Stimulated activated memory B cell treated with anti-CD40 and anti-IgM and Interleukin-4, amounts not matched to agents 10 μg/mL and 1 μg/mL and 100 μg/mL, for 72 hours (primary cell): ENCODE measurements at regions not wholly inside any gene's neighbourhood (a gene's known extent, or its start where the extent isn't known, plus 50 kb on each side); places are given as distances from the start of the nearest gene placed in this dataset.

Experiments used
- ATAC-seq: fragments of 150-1000 bp; cut with Tn5 transposase; 2 replicates; pipeline ENCODE4 v1.10.0; 2021
- H3K27ac Mint-ChIP-seq: one replicate; pipeline ENCODE4 v1.8.0; 2022; ENCODE audit warnings: mild to moderate bottlenecking, mixed read lengths
- H3K27me3 Mint-ChIP-seq: one replicate; pipeline ENCODE4 v1.8.0; 2022; ENCODE audit warnings: mixed read lengths
- H3K36me3 Mint-ChIP-seq: one replicate; pipeline ENCODE4 v1.8.0; 2022; ENCODE audit warnings: mixed read lengths
- H3K4me1 Mint-ChIP-seq: one replicate; pipeline ENCODE4 v1.8.0; 2022; ENCODE audit warnings: mixed read lengths
- H3K4me3 Mint-ChIP-seq: one replicate; pipeline ENCODE4 v1.8.0; 2022; ENCODE audit warnings: mild to moderate bottlenecking, moderate library complexity, mixed read lengths
- H3K9me3 Mint-ChIP-seq: one replicate; pipeline ENCODE4 v1.8.0; 2022; ENCODE audit warnings: mixed read lengths

DNA sequence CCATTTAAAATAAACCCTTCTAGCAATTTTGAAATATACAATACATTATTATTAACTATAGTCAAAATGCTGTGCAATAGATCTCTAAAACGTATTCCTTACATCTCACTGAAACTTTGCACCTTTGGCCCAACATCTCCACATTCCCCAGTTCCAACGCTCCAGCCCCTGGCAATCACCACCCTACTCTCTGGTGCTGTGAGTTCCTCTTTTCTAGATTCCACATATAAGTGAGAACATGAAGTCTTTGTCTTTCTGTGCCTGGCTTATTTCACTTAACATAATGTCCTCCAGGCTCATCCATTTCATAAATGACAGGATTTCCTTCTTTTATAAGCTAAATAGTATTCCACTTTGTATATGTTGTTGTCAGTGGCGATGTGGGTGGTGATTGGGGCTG lies 194.7 kb upstream of the RTL1 start:
- H3K27me3 Mint-ChIP-seq: peaks cover under 1% of the 10 kb centered on the region
- no peaks in the 10 kb centered on the region for H3K36me3 Mint-ChIP-seq
- peaks cover 2% of the 10 kb centered on the region for H3K9me3 Mint-ChIP-seq
- no peak for ATAC-seq
- no peak overlapping the region for H3K27ac Mint-ChIP-seq
- no peak overlapping the region for H3K4me3 Mint-ChIP-seq
- H3K4me1 Mint-ChIP-seq: no peaks in the 10 kb centered on the region

DNA sequence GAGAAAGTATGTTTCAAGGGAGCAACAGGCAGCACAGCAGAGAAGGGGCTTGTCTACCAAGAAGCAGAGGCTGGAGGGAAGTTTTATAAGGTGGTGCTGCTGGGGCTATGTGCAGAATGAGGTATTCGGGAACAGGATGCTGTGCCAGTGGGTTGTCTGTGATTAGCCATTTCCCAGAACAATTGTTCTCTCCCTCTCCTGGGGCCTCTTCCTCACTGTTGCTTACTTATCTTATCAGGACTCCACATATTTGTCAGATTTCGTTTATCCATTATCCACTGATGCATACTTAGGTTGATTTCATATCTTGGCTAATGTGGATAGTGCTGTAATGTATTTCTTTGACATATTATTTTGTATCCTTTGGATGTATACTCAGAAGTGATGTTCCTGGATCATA lies 195.1 kb upstream of the RTL1 start:
- Mint-ChIP-seq H3K4me1 (no peaks in the 10 kb centered on the region), H3K36me3 (no peaks in the 10 kb centered on the region), H3K27me3 (peaks cover 5% of the 10 kb centered on the region), H3K9me3 (peaks cover 2% of the 10 kb centered on the region), H3K4me3 (no peak overlapping the region), H3K27ac (no peak overlapping the region)
- no peak for ATAC-seq

DNA sequence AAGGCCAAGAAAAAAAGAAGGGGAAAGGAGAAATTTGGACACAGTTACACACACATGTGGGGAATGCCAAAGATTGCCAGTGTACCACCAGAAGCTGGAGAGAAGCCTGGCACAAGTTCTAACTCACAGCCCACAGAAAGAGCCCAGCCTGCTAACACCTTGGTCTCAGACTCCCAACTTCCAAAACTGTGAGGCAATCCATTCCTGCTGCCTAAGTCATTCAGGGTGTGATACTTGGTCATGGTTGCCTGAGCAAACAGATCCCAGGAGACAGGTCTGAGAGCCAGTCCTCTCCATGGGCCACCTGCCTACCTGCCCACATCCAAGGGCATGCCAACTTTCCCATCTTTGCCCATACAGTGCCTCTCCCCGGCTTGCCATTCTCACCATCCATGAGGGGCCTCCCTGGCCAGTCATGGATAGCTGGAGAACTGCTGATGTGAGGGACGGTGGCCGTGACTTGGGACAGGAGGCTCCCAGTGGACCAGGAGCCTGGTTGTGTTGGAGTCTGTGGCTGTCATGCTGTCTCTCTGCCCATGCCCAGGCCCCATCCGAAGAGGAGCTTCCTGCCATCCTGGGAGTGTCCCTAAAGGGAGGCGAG lies 198.0 kb upstream of the RTL1 start:
- no peak overlapping the region for H3K4me3 Mint-ChIP-seq
- no peak overlapping the region for H3K27ac Mint-ChIP-seq
- no peaks in the 10 kb centered on the region for H3K4me1 Mint-ChIP-seq
- peaks cover 9% of the 10 kb centered on the region for H3K27me3 Mint-ChIP-seq
- ATAC-seq: no peak
- H3K9me3 Mint-ChIP-seq: peaks cover 7% of the 10 kb centered on the region
- no peaks in the 10 kb centered on the region for H3K36me3 Mint-ChIP-seq

DNA sequence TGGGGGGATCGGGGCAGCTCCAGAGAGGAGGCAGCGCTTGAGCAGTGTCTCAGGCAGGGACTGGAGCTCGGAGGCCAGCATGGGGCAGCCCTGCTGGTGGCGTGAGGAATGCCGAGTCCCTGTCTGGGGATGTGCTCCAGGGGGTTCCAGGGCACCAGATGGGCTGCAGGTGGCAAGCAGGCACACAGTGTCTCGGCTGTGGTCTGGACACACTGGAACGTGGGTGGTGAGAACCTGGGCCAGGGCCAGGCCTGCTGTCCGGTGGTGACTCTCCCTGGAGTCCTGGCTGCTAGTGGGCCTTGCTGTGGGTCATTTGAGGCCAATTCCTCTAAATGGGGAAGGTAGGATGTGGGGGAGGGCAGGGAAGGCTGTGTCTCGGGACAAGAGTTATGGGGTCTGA lies 199.4 kb upstream of the RTL1 start:
- H3K9me3 Mint-ChIP-seq: peaks cover 11% of the 10 kb centered on the region
- H3K4me3 Mint-ChIP-seq: no peak overlapping the region
- ATAC-seq: no peak
- no peaks in the 10 kb centered on the region for H3K36me3 Mint-ChIP-seq
- H3K4me1 Mint-ChIP-seq: no peaks in the 10 kb centered on the region
- H3K27ac Mint-ChIP-seq: no peak overlapping the region
- H3K27me3 Mint-ChIP-seq: peaks cover 9% of the 10 kb centered on the region

DNA sequence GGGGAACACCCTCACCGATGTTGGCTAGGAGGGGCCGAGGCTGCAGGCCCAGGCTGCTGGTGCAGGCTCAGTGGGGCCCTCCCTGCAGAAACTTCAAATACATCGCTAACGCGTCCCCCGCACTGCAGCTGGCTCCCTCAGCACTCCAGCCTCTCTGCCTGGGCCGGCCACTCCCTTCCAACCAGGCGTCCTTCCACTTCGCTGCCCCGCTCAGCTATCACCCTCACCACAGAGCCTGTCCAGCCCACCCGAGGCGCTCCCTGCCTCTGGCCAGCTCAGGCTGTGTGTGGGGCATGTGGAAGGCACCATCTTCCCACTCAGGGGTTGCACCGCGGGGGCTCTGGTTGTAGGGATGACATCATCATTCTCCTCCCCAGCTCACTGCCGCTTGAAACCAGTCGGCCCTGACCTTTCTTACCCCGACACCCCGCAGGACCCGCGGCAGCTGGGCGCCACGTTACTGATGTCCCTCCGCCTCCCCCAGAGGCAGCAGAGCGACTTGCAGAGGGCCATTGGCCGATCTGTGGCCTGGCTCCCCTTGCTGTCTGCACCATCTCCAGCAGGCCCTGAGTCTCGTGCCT lies 199.9 kb upstream of the RTL1 start:
- no peak for ATAC-seq
- Mint-ChIP-seq H3K27me3 (peaks cover 9% of the 10 kb centered on the region), H3K4me1 (no peaks in the 10 kb centered on the region), H3K9me3 (peaks cover 11% of the 10 kb centered on the region), H3K36me3 (no peaks in the 10 kb centered on the region), H3K4me3 (no peak overlapping the region), H3K27ac (no peak overlapping the region)

DNA sequence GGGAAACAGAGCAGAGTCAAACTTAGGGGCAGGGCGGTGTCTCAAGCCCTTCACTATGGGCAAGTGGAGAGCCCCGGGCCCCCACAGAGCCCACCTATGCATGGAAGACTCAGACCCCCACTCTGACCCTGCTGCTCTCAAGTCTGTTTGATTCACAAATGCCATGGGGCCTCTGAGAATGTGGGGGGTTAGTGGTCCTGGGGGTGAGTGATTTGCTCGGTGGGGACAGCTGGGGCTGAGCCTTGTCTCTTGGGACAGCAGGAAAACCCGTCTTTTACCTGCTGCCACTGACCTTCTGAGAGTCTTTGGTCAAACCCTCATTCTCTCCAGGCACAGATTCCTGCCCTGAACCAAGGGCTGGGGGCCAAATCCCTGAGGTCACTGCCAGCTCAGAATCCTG lies 201.0 kb upstream of the RTL1 start:
- ATAC-seq: no peak
- Mint-ChIP-seq H3K36me3 (no peaks in the 10 kb centered on the region), H3K9me3 (peaks cover 11% of the 10 kb centered on the region), H3K27ac (no peak overlapping the region), H3K4me3 (no peak overlapping the region), H3K27me3 (peaks cover 9% of the 10 kb centered on the region), H3K4me1 (no peaks in the 10 kb centered on the region)

DNA sequence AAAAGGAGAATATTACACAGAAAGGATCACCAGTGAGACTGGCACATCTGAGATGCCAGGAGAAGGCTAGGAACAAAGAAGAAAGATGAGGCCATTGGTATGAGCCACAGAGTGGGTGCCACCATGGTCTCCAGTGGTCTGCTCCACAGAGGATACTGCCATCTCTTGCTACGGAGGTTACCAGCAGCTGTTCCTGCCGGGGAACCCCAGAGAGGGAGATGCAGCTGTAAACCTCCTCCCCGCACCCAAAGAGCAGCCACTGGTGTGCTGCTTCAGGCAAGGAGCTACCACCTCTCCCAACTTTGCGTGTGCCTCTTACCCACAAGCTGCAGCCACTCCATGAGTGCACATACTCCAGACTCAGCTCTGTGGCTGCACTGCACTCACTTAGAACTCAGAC lies 201.5 kb upstream of the RTL1 start:
- peaks cover 11% of the 10 kb centered on the region for H3K9me3 Mint-ChIP-seq
- ATAC-seq: no peak
- peaks cover 9% of the 10 kb centered on the region for H3K27me3 Mint-ChIP-seq
- no peaks in the 10 kb centered on the region for H3K4me1 Mint-ChIP-seq
- H3K4me3 Mint-ChIP-seq: no peak overlapping the region
- H3K36me3 Mint-ChIP-seq: no peaks in the 10 kb centered on the region
- no peak overlapping the region for H3K27ac Mint-ChIP-seq

DNA sequence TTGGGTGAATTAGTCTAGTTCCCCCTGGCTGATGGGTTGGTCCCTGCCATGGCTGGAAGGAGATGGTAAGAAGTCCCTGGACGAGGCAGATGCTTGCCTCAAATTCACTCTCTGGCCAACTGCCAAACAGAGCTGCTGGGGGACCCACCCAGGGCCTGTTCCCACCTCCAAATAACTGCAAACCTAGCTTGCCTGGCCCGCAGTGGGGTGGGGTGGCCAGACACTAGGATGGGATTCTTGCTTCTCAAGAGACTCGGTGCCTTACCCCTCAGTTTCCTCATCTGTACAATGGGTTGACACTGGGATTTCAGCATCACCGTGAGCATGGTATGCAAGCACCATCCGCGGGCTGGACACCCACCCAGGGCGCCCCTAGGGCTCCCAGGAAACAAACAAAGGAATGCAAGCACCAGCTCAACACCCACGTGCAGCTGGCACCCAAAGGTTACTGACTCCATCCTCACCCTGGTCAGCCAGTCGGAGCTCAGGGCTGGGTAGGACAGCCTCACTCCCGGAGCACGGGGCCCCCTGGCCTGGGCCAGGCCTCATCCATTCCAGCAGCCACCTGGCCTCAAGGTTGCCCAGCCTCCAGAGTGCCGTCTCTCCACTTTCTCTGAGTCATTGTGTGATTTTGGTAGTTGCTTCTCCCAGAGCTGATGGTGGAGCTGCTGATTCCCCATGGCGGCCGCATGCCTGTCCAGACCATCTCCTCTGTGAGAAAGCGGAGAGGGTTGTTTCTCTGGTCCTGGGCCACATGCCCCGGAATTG lies 205.2 kb upstream of the RTL1 start:
- no peak for ATAC-seq
- no peak overlapping the region for H3K27ac Mint-ChIP-seq
- H3K27me3 Mint-ChIP-seq: peaks cover 3% of the 10 kb centered on the region
- no peak overlapping the region for H3K4me3 Mint-ChIP-seq
- no peaks in the 10 kb centered on the region for H3K4me1 Mint-ChIP-seq
- H3K9me3 Mint-ChIP-seq: peaks cover 9% of the 10 kb centered on the region
- H3K36me3 Mint-ChIP-seq: no peaks in the 10 kb centered on the region

DNA sequence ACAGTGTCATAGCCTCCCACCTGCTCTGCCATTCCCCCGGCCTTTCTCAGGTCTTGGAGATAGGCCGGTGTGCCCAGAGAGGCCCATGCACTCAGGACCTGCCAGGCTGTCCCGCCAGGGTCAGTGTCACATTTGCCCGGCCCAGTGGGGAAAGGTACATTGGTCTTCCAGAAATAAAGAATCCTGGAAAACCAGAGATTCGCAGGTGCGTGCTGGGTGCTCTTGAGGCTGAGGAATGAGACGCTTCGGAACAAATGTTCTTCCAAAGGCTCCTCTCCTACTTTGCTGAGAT lies 205.8 kb upstream of the RTL1 start:
- no peak for ATAC-seq
- H3K4me1 Mint-ChIP-seq: no peaks in the 10 kb centered on the region
- H3K4me3 Mint-ChIP-seq: no peak overlapping the region
- no peaks in the 10 kb centered on the region for H3K27me3 Mint-ChIP-seq
- peaks cover 9% of the 10 kb centered on the region for H3K9me3 Mint-ChIP-seq
- no peaks in the 10 kb centered on the region for H3K36me3 Mint-ChIP-seq
- no peak overlapping the region for H3K27ac Mint-ChIP-seq

DNA sequence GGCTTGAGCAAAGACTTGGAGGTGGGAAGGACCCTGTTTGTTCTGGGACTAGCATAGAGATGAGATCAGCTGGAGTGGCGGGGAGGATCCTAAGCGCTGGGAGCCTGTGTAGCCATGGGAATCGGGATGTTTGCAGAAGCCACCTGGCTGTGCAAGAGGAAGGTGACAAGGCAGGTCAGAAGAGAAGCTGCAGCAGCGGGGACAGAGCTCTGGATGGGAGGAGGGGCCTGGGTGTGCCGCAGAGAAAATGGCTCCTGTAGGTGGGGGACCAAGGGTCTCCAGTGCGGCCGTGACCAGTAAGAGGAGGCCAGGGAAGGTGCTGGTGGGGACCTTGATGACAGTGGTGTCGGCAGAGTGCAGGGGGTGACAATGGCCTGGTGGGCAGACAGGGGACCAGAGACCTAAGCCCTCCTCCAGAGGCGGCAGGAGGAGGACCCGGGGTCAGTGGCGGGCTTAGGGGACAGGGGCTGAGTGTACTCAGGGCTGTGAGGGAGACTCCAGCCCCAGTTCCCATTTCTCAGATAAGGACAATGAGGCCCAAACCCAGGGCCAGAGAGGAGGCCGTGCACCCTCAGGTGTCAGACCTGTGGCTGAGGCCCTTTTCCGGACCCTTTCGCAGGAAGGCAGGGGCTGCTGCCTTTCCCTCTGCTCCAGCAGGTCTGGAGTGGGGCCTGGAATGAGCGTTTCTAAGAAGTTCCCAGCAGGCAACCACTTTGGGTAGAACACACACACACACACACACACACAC lies 206.6 kb upstream of the RTL1 start:
- H3K9me3 Mint-ChIP-seq: peaks cover 9% of the 10 kb centered on the region
- no peak overlapping the region for H3K27ac Mint-ChIP-seq
- ATAC-seq: no peak
- H3K36me3 Mint-ChIP-seq: no peaks in the 10 kb centered on the region
- no peaks in the 10 kb centered on the region for H3K4me1 Mint-ChIP-seq
- H3K27me3 Mint-ChIP-seq: no peaks in the 10 kb centered on the region
- no peak overlapping the region for H3K4me3 Mint-ChIP-seq

DNA sequence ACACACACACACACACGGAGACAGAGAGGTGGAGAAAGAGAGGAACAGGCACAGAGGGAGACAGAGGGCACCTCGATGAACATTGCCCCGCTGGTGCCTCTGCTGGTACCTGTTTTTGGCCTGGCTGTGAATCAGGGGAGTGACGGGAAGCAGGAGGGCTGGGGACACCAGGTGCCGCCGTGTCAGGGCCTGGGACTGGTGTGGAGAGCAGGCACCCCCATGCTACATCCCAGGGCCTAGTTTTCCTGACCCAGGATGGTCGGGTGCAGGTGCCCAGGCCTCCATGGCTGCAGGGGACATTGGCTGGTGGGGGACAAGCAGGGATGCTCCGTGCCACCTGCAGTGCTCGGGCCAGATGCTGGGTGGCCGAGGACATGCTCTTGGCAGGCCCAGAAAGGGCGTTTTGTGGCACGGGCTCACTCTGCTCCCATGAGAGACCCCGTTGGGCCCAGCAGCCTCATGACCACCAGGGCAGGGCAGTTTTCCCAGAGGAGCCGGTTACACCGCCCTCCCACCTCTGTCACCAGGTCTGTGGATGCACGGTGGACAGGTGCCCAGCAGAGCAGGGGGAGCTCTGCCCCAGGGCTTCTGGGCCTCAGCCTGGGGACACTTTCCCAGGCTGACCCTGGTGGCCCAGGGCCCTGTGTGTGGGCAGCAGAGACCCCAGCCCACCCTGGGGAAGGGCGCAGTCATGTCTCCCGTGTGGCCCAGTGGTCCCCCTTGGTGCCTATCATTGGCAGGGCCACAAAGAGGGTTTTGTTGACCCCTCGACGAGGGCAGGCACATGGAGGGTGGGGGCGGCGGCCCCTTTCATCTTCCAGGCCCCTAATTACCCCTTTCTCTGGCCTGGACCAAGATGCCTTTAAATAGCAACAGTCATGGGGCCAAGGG lies 207.5 kb upstream of the RTL1 start:
- H3K4me3 Mint-ChIP-seq: no peak overlapping the region
- peaks cover 8% of the 10 kb centered on the region for H3K9me3 Mint-ChIP-seq
- no peaks in the 10 kb centered on the region for H3K27me3 Mint-ChIP-seq
- no peak for ATAC-seq
- H3K27ac Mint-ChIP-seq: no peak overlapping the region
- H3K4me1 Mint-ChIP-seq: no peaks in the 10 kb centered on the region
- no peaks in the 10 kb centered on the region for H3K36me3 Mint-ChIP-seq

DNA sequence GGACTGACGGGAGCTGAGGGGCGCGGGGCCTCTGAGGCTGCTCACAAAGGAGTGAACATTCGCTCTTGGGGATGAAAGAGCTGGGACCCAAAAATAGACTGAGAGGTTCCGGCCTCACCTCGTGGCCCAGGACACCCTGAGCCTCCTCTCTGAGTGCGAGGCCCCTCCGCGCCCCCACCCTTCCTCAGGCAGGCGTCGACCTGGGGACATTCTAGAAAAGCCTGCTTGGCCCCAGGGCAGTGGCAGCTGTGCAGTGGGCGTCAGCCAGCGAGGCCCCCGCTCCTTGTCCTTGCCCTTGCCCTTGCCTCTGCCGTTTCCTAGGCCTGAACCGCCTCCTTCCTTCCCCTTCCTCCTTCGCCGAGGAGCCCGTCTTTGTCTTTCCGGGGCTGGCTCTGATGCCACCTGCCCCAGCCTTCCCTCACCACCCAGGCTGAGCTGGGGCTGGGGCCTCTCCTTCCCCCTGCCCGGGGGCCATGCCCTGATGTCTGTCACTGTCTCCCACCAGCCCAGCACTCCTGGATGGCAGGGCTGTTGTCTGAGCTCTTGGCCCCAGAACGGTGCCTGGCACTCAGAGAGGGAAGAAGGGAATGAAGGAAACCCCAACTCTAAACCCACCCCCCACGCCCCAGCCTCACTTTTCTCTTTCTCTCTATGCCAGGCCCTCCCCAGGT lies 208.2 kb upstream of the RTL1 start:
- Mint-ChIP-seq H3K9me3 (peaks cover 3% of the 10 kb centered on the region), H3K27me3 (no peaks in the 10 kb centered on the region), H3K27ac (no peak overlapping the region), H3K4me1 (no peaks in the 10 kb centered on the region), H3K4me3 (no peak overlapping the region), H3K36me3 (no peaks in the 10 kb centered on the region)
- ATAC-seq: no peak

DNA sequence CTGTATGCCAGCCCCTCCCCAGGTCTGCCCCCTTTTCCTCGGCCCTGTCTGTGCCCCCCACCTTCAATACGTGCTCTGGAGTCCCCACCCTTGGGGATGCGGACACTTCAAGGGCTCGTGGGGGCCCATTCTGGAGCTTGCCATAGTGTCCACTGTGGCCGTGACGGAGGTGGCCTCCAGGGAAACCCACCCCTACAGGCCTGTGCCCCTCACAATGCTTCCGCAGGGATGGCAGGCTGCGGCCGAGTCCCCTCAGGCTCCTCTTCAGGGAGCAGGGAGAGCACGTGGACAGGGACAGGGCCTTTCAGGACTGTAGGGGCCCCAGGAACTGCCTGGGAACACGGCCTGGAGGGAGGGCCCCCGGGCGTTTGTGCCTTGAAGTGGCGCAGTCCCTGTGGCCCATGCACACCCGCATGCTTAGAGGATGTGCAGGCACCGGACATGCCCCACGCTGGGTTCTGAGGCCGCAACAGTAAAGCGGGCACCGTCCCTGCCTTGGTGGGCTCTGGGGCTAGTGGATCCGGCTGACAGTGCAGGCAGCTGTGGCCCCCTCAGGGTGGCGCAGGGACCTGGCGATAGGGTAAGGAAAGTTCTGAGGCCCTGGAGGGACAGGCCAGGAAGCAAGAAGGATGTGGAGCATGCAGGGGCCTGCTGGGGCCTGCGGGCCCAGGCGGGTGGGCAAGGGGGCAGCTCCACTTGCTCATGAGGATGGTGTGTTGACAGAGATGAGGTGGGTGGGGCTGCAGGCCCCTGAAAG lies 209.0 kb upstream of the RTL1 start:
- H3K27ac Mint-ChIP-seq: no peak overlapping the region
- H3K36me3 Mint-ChIP-seq: no peaks in the 10 kb centered on the region
- peaks cover 3% of the 10 kb centered on the region for H3K9me3 Mint-ChIP-seq
- no peaks in the 10 kb centered on the region for H3K4me1 Mint-ChIP-seq
- no peaks in the 10 kb centered on the region for H3K27me3 Mint-ChIP-seq
- no peak for ATAC-seq
- no peak overlapping the region for H3K4me3 Mint-ChIP-seq

DNA sequence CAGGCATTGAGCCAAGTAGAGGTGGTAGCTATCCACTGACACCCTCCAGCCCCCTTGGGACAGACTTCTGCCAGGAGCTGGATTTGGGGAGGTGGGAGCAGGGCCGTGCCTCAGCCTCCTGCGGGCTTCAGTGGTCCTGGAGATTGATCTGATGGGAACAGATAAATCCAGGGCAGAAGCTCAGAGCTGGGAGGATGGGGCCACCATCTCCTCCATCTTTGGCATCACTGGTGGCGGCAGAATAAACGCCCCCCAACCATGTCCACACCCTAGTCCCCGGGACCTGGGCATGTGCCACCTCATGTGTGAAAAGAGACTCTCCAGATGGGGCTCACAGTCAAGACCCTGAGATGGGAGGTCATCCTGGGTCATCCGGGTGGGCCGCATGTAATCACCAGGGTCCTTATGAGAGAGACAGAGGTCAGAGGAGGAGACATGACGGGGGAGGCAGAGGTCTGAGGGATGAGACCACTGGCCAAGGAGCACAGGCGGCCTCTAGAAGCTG lies 209.6 kb upstream of the RTL1 start:
- Mint-ChIP-seq H3K36me3 (no peaks in the 10 kb centered on the region), H3K27ac (no peak overlapping the region), H3K9me3 (peaks cover 8% of the 10 kb centered on the region), H3K4me1 (no peaks in the 10 kb centered on the region), H3K4me3 (no peak overlapping the region), H3K27me3 (no peaks in the 10 kb centered on the region)
- no peak for ATAC-seq
